HG03280 (cell line): ENCODE measurements at regions not wholly inside any gene's neighbourhood (a gene's known extent, or its start where the extent isn't known, plus 50 kb on each side); places are given as distances from the start of the nearest gene placed in this dataset.

Experiments used
- ATAC-seq: cut with Tn5 transposase; IDR thresholded peaks from one replicate; pipeline ENCODE4 v1.9.1; 2021; ENCODE audit warnings: mild to moderate bottlenecking, moderate library complexity; ENCODE audit not compliant: unreplicated experiment

DNA sequence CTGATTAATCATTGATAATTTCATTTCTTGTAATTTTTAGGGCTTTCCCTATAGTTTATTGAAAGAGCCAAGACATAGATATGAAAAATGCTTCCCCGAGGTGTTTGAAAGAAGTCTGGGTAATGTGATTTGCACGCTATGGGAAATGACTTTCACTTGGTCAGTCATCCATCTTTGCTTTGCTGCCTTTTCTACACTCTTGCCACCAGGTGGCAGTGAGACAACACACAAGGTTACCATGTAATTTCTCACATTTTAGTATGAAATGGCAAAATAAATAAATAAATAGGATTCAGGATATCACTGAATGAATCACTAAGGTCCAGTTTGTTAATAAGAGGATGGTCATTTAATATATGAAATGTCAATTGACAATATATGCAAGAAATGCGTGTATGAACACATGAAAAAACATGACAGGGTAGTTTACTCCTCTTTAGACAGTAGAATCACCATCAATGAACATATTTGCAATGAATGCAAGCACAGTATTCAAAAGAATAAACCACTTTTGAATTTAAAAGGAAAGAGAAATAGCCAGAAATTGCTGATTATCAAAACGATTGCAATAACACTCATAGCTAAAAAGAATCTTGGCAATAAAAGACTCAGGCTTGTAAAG, 52.2 kb upstream of the KCNH7 start:
- ATAC-seq, result peak; percentile 90

DNA sequence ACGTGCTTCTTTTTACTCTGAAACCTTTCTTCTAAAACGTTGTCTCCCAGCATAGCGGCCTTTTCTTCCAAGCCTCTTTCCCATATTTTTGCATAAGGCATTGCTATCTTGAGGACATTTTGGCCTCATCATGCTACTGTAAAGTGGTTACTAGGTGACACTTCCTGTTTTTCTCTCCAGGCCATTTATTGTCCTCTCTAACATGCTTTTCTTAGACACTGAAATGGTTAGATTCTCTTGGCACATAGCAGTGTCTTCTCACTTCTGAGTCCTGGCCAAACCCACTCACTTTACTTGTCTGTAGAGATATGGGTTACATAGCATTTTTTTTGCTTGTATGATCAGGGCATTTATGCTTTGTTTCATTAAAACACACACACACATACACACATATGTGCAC, 50.1 kb upstream of the KCNH7 start:
- peak; percentile 46 for ATAC-seq
